DMS53 treated with DMSO at 0.1 percent for 48 hours (cell line): ENCODE measurements at regions not wholly inside any gene's neighbourhood (a gene's known extent, or its start where the extent isn't known, plus 50 kb on each side); places are given as distances from the start of the nearest gene placed in this dataset.

Experiments
- DNase-seq: peaks from one replicate; lab custom pipeline; 2025; ENCODE audit not compliant: unreplicated experiment; lab: John Stamatoyannopoulos, UW

DNA sequence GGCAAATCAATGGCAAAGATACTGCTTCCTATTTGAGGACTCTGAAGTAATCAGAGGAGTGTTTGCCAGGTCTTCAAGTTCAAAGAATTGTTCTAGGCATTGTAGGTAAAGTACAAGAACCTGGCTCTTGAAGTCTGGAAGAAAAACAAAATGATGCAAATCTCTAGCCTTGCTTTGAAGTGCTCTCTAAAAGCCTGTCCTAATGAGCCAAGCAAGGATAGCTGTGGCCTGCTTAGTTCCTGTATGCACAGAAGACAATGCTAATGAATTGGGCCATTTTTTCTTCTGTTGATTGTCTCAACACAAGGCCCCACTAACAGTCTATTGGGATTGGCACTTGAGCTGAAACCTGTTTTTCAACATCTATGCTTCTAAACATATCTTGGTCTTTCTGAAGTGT, 165.0 kb upstream of the POU3F2 start:
- peak; percentile 56 for DNase-seq

DNA sequence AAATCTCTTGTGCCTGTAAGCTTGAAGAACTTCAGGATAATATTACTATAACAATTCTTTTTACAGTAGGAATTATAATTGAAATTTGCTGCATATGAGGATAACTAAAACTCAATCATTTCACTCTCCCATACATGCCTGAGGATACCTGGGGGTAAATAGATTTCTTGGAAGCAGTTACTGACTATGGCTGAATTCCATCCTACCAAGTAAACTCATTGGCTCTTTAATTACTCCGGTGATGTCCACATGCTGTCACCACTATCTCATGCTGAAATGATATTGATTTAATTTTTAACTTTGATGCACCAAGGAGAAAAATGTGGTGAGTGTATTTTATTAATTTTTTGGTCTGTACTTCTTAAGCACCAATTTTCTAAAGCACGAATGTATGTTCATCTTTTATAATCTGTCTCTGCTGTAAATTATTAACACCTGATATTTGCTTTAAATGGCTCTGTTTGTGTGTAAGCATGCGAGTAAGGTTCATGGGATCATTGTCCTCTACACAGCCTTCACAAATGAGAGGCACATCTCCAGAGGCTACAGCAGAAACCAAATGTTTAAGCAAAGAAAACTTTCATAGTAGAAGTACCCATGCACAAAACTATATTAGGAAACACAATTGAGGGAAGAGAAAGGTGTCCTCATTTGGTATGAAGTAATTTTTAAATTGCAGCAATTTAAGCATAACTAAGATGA, 164.2 kb upstream of the POU3F2 start:
- DNase-seq = no peak

DNA sequence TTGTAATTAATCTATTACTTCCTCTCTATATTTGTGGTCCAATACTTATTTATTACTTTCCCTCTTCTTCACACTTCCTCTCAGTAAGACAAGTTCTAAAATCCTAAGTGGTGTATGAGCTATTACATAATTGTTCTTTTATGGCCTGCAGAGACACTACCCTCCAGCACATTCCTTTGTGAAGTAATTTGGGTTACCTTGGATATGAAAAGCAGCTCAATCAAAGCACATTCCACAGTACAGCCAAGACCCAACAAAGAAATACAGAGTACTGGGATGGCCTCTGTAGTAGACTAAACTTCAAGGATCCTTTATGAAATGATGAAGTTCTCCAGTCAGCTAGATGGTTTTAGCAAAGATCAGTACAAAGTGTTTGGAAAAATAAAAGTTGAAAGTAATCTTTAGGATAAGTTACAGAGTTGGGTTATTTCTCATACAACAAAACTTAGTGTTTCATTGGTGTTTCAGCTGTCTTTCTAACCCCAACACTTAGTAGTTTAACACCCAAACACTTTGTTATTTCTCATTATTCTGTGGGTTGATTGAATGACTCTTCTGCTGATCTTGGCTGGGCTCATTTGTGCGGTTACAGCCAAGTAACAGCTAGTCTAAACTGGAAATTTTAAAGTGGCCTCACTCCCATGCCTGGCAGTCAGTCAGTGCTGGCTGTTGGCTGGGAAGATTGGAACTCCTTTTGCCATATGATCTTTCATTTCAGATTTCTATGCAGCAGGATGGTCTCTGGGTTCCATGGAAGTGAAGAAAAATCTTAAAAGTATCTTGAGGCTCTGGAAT, 161.5 kb upstream of the POU3F2 start:
- DNase-seq = no peak

DNA sequence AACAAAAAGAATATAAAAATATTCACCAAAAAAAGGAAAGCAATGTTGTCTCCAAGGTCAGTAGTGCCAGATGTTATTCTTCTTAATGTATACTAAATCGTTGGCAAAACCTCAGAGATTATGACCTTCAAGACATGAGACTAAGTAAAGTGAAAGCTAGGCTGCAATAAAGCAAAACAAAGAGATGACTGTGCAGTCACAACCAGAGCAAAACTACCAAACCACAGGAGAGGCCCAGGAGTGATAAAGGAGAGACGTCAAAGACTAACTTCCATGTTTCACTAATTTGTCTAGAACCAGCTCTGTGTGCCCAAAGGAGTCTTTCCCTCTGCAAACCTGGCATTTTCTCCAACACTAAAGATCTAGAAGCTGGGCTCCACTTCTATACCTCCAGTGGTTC, 155.9 kb upstream of the POU3F2 start:
- DNase-seq = no peak

DNA sequence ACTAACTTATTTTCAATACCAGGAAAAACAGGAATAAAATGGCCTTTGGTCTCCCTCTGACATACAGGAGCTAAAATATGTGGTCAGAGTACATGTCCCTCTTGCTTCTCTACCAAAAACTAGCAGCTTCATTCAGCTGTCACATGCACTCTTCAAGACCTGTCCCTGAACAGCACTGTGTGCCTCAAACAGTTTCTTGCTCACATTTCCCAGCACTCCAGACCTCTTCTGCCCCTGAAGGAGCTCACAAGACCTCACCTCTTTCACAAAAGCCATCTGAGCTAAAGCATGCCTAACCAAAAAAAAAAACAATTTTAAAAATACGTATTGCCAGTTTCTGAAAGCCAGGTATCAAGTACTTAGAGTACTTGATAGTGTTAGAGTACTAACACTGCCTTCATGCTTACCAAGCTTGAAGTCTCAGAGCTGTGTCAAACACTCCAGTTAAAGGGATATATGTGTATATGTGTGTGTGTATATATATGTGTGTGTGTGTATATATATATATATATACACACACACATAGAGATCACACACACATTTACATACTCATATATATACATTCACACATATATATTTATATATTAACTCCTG, 148.3 kb upstream of the POU3F2 start:
- DNase-seq = no peak

DNA sequence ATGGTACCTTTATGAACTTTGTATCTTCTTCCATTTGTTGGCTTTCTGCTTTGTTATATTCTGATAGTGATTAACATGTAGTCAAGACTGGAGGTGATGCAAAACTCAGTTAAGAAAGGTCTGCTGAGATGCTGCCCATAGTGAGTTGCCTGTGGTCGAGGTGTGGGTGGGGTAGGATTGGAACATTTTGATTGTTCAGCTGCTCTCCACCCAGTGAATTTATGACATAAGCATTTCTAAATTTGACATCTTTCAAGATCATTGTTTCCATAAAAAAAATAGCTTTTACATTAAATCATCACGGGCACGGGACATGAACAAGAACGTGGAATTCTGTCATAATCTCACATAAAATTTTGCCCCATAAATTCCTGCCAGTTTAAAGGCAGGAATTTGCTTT, 146.6 kb upstream of the POU3F2 start:
- no peak for DNase-seq

DNA sequence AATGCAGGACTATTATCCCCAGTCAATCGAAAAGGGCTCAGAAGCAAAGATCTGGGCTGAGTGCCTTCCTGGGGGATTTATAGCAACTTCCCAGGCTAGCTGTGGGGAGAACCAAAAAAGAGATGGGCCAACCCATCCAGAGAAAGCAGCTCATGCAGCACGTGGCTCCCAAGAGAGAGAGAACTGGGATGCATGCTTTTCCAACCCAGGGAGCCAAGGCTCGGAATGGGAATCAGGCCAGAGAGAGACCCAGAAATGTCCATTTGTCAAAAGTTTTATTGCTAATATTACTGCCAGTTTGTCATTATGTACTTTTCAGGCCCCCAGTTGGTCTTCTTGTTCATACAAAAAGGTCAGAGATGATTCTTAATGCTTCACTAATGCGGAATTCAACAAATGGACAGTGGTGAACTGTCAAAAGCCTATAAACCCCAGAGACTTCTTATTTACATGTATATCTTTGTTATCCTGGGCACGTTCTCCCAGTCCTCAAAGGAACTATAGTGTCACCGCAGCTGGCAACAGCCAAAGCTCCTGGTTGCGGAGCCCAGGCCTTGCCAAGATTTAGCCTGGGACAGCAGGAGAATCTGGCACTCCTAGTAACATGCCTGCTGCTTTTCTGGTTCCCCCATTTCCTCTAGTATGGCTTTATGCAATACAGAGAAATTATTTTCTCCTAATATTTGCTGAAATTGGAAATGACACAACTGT, 139.1 kb upstream of the POU3F2 start:
- DNase-seq = no peak

DNA sequence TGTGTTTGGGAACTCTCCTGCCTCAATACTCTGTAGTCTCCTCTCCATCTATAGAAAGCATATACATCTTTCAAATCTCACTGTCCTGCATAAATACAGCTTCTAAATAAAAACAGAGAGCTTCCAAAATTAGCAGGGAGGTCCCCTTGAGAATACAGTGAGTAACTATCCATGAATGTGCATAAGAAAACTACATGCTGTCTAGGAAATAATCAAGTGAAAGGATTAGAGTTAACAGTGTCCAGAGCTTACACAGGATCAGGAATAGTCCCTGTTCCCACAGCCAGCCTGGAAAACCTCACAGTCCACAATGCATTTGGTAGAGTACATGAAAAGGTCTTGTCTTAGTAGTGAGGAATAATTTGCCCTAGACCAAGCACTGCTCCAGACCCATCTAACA, 123.0 kb upstream of the POU3F2 start:
- no peak for DNase-seq

DNA sequence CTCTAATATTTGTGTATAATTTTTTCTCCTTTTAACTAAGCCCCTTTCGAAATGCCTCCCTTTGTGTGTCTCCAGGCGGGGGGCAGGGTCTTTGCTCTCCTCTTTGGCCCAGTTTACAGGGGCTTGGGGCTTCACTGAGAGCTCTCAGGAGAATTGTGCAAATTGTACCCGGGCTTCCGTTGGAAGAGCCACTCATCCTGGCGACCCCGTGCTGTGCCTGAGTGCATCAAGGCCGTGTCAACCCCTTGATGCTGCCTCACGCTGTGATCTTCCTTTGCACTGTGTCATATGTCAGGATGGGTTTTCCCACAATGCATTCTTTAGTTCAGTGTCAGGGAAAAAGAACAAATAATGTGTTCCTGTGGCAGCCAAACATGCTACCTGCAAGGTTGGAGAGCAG, 118.0 kb upstream of the POU3F2 start:
- no peak for DNase-seq

DNA sequence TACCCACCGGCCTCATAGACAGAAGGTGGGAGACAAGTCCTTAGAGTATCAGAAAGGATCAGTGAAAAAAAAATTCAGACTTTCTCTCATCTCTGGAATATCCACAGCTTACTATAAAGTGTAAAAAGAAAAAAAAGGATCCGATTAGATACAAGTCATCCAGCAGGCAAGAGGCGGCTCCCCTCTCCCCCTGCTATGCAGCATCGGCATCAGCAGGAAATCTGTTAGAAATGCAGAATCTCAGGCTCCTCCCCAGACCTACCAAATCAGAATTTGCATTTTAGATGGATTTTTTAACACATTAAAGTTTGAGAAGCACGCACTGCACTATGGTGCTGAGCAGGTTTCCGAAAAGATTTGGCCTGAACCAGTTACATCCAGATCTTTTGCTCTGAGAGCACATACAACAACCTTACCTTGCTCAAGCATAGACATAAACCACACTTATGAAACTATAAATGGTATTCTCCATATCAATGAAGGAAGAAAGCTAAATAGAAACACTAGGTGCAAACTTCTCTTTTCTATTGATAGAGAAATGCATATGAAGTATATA, 117.0 kb upstream of the POU3F2 start:
- DNase-seq = no peak

DNA sequence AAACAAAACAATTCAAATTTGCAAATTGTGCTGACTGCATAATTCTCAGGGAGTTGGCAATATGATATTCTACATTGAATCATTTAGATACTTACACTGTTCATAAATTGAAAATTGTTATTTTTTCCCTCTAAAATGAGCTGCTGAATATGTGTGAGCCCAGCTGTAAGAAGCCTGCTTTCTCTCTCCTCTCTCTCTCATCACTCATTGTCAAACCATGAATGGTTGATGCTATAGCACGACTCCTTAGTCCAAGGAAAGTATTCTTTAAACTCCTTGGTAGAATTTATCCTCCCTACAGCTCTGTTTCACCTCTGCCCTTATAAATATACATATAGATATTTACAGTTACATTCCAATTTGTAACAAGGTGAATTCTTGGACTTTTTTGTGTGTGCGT, 116.4 kb upstream of the POU3F2 start:
- DNase-seq = no peak

DNA sequence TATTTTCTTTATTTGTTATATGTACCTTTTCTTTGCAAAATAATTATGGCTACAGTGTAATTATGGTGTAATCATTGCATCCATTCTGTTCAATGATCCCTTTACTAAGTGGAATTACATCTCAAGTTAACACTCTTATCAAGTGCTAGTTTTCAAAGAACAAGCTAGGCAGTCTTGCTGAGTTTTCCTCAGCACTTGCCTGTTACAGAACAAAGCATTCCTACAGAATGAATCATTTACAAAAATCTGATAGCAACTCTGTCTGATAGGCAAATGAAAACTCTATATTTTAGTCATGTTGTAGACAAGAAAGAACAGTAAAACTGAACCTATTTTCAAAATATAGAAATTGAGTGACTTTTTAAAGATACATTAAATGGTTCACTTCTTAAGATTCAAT, 109.8 kb upstream of the POU3F2 start:
- no peak for DNase-seq

DNA sequence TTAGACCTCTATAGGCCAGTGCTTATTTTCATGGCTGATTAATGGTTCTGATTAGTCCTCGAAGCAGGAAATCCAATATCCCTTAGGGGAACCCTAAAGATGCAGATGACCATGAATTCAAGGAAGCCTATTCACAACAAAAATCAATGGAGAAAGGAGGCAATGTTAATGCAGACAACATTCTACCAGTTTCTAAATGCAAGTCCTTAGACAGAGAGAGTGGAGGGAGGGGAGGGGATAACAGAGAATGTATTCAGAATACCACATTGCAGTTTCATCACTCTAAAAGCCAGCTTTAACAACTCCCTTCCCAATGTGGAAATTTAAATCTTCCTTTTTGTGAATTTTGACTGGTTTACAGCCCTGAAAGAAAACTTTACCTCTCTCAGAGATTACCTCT, 87.1 kb upstream of the POU3F2 start:
- DNase-seq = no peak

DNA sequence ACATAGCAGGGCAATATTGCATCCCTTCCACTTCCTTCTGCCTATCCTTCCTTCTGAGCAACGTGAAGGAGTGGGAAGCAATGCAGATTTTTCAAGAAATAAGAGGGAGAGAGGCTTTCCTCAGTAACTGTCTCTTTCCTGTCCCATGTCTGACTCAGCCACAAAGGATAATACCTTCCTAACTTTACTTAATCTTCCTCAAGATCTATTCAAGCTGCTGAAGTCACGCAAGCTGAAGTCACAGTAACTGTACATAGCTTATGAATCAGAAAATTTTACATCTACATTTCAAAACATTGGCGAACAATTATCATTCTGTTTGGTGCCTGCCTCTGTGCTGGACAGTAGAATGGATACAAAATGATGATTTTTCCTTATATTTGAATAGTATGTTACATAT, 86.4 kb upstream of the POU3F2 start:
- DNase-seq = no peak

DNA sequence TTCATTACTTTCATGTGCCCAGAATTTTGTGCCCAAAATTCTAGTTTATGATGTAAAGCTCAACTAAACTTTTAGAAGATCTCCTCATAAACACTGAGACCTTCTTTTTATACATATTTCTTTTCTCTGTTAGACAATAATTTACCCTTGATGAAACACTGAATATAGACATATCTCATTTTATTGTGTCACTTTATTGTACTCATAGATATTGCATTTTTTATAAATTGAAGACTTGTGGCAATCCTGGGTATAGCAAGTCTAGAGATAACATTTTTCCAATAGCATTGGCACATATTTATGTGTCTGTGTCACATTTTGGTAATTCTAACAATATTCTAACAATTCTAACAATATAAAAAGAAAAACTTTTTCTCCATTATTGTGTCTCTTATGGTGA, 74.9 kb upstream of the POU3F2 start:
- no peak for DNase-seq

DNA sequence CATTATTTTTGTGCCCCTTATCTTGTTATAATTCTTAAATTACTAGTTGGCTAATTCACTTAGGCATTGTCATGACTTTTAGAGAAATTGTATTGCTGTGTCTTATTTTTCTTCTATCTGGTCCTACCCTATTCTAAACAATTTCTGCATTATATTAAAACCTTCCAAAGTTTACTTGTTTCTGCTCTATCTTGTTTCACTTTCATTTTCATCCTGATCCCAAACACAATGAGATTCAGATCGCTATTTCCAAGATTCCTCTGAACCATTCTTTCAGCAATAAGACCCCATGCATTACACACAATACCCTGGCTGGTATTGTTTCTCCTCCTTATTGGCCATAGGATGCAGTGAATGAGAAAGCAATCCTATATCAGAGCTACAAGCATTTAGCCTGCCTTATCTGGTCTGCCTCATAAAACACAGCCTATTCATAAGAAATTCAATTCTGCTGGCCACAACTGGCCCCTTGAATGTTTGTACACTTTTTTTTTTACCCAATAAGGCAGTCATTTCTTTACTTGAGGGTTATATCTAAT, 69.9 kb upstream of the POU3F2 start:
- DNase-seq = no peak

DNA sequence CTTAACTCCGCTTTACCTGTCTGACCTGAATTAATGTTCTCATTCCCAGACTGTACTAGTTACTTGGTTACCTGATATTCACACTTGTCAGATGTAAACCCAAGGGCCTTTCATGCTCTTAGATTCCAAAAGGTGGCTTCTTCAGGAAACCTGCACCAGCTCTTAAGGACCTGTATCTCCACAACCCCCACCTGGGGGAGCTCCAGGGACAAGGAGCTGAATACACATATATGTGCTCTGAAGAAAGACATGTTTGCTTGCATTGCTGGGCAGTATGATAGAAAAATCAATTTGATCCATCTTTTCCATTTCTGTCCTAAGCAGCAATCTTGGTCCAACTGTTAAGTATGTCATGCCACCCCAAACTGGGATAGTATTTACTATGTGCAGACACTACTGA, 64.8 kb upstream of the POU3F2 start:
- peak; percentile 35 for DNase-seq

DNA sequence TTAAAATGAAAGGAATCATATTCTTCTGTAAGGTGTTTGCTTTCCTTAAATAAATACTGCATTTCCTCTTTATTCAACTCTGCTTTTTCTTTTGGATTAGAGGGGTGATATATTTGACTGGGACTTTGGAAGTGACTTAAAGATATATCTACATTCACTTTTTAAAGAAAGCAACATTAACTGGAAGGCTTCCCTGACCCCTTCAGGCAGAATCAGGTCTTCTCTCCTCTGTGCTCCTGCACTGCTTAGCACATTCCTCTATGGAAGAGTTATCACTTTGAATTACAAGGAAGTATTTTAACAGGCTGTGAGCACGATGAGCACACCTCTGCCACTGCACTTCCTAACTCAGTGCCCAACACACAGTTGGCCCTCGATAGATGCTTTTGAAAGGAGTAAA, 59.2 kb upstream of the POU3F2 start:
- no peak for DNase-seq

DNA sequence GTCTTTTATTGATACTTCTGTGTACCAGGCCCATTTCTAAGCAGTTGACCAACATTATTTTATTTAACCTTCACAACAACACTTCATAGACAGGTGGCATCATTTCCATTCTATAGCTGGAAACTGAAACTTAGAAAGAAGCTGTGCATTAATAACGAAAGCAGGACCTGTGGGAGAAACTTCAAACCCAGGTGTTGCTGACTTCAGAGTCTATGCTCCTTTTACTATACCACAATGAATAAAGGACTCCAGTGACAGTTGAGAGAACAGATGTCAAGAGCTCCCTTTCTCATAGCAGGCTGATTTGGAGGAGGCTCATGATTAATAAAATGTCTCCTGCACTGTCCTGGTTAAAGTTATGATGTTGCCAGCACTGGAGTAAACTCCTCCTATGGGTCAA, 56.6 kb upstream of the POU3F2 start:
- no peak for DNase-seq

DNA sequence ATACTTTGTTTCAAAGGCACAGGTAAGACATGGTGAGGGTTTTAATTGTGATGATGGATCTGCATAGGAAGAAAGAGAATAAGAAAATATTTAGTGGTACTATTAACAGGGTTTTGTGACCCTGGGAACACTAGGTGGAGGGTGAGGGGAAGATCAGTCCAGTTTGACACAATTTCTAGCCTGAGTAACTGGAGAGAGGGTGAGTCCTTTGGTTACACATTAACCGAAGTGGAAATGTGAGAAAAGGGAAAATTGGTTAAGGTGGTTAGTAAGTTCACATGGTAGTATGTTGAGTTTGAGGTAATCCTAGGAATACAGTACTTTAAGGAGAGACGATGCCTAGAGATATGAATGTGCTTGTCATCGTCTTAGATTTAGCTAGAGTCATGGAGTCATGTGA, 54.8 kb upstream of the POU3F2 start:
- peak; percentile 29 for DNase-seq

DNA sequence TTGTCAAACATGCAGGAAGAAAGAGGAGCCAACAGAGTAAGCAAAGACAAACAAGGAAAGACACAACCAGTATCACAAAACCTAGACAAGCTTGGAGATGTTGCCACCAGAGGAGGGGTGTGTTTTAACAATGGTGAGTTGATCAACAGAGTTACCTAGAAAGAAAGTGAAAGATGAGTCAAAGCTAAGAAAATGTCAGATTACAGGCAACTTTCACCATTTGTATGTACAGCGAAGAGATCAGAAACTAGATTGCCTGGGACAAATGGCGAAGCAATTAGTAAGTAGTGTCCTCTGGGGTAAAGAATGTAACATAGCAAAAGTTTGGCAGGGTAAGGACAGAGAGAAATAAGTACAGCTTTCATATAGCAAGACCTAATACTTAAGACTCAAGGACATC, 51.6 kb upstream of the POU3F2 start:
- DNase-seq = no peak
